ENCODE measurements at regions not wholly inside any gene's neighbourhood (a gene's known extent, or its start where the extent isn't known, plus 50 kb on each side); places are given as distances from the start of the nearest gene placed in this dataset.

GRCh38 chr6:9435281-9435680 lies 979.6 kb downstream of the TFAP2A start:
- Mint-ChIP-seq H3K36me3 (ENCODE audit: low read depth) (no peaks in the 10 kb centered on the region), H3K27ac (no peak overlapping the region), H3K9me3 (peaks cover 2% of the 10 kb centered on the region), H3K4me3 (no peak overlapping the region), H3K27me3 (no peaks in the 10 kb centered on the region), H3K4me1 (ENCODE audit: low read depth) (no peaks in the 10 kb centered on the region)
- no peak for DNase-seq

GRCh38 chr6:9431945-9432344 lies 982.9 kb downstream of the TFAP2A start:
- Mint-ChIP-seq H3K36me3 (ENCODE audit: low read depth) (no peaks in the 10 kb centered on the region), H3K27ac (no peak overlapping the region), H3K4me1 (ENCODE audit: low read depth) (no peaks in the 10 kb centered on the region), H3K9me3 (peaks cover 2% of the 10 kb centered on the region), H3K4me3 (no peak overlapping the region), H3K27me3 (no peaks in the 10 kb centered on the region)
- DNase-seq: no peak

- Mint-ChIP-seq H3K9me3 (peaks cover 3% of the 10 kb centered on the region), H3K36me3 (ENCODE audit: low read depth) (no peaks in the 10 kb centered on the region), H3K27ac (no peak overlapping the region), H3K27me3 (no peaks in the 10 kb centered on the region), H3K4me3 (no peak overlapping the region), H3K4me1 (ENCODE audit: low read depth) (no peaks in the 10 kb centered on the region)
- no peak for DNase-seq
Measured at GRCh38 chr6:9428421-9429172, 986.3 kb downstream of the TFAP2A start.

GRCh38 chr6:9422138-9422537 lies 986.8 kb upstream of the SLC35B3 start:
- H3K36me3 Mint-ChIP-seq (ENCODE audit: low read depth): no peaks in the 10 kb centered on the region
- DNase-seq: no peak
- H3K27me3 Mint-ChIP-seq: no peaks in the 10 kb centered on the region
- peaks cover 3% of the 10 kb centered on the region for H3K9me3 Mint-ChIP-seq
- no peaks in the 10 kb centered on the region for H3K4me1 Mint-ChIP-seq (ENCODE audit: low read depth)
- H3K27ac Mint-ChIP-seq: no peak overlapping the region
- H3K4me3 Mint-ChIP-seq: no peak overlapping the region

- no peaks in the 10 kb centered on the region for H3K9me3 Mint-ChIP-seq
- H3K27ac Mint-ChIP-seq: no peak overlapping the region
- DNase-seq: no peak
- no peaks in the 10 kb centered on the region for H3K4me1 Mint-ChIP-seq (ENCODE audit: low read depth)
- H3K36me3 Mint-ChIP-seq (ENCODE audit: low read depth): no peaks in the 10 kb centered on the region
- H3K4me3 Mint-ChIP-seq: no peak overlapping the region
- no peaks in the 10 kb centered on the region for H3K27me3 Mint-ChIP-seq
Measured at GRCh38 chr6:9420316-9421015, 985.1 kb upstream of the SLC35B3 start.

- Mint-ChIP-seq H3K27ac (no peak overlapping the region), H3K9me3 (no peaks in the 10 kb centered on the region), H3K4me3 (no peak overlapping the region), H3K4me1 (ENCODE audit: low read depth) (no peaks in the 10 kb centered on the region), H3K36me3 (ENCODE audit: low read depth) (no peaks in the 10 kb centered on the region), H3K27me3 (no peaks in the 10 kb centered on the region)
- DNase-seq: no peak
Measured at GRCh38 chr6:9417400-9417799, 982.1 kb upstream of the SLC35B3 start.

GRCh38 chr6:9412951-9413559 lies 977.7 kb upstream of the SLC35B3 start:
- no peaks in the 10 kb centered on the region for H3K27me3 Mint-ChIP-seq
- DNase-seq: no peak
- H3K4me3 Mint-ChIP-seq: no peak overlapping the region
- H3K4me1 Mint-ChIP-seq (ENCODE audit: low read depth): no peaks in the 10 kb centered on the region
- no peaks in the 10 kb centered on the region for H3K9me3 Mint-ChIP-seq
- no peaks in the 10 kb centered on the region for H3K36me3 Mint-ChIP-seq (ENCODE audit: low read depth)
- H3K27ac Mint-ChIP-seq: no peak overlapping the region

GRCh38 chr6:9409126-9409525 lies 973.8 kb upstream of the SLC35B3 start:
- Mint-ChIP-seq H3K4me1 (ENCODE audit: low read depth) (no peaks in the 10 kb centered on the region), H3K36me3 (ENCODE audit: low read depth) (no peaks in the 10 kb centered on the region), H3K27ac (no peak overlapping the region), H3K9me3 (no peaks in the 10 kb centered on the region), H3K27me3 (no peaks in the 10 kb centered on the region), H3K4me3 (no peak overlapping the region)
- no peak for DNase-seq

- Mint-ChIP-seq H3K36me3 (ENCODE audit: low read depth) (no peaks in the 10 kb centered on the region), H3K4me3 (no peak overlapping the region), H3K27me3 (no peaks in the 10 kb centered on the region), H3K4me1 (ENCODE audit: low read depth) (no peaks in the 10 kb centered on the region), H3K27ac (no peak overlapping the region), H3K9me3 (no peaks in the 10 kb centered on the region)
- DNase-seq: no peak
Measured at GRCh38 chr6:9408402-9409117, 973.2 kb upstream of the SLC35B3 start.

GRCh38 chr6:9405825-9406224 lies 970.5 kb upstream of the SLC35B3 start:
- DNase-seq: no peak
- H3K9me3 Mint-ChIP-seq: no peaks in the 10 kb centered on the region
- no peak overlapping the region for H3K27ac Mint-ChIP-seq
- H3K27me3 Mint-ChIP-seq: no peaks in the 10 kb centered on the region
- H3K36me3 Mint-ChIP-seq (ENCODE audit: low read depth): no peaks in the 10 kb centered on the region
- no peaks in the 10 kb centered on the region for H3K4me1 Mint-ChIP-seq (ENCODE audit: low read depth)
- H3K4me3 Mint-ChIP-seq: no peak overlapping the region

GRCh38 chr6:9405369-9405768 lies 970.0 kb upstream of the SLC35B3 start:
- no peaks in the 10 kb centered on the region for H3K27me3 Mint-ChIP-seq
- DNase-seq: no peak
- H3K27ac Mint-ChIP-seq: no peak overlapping the region
- no peaks in the 10 kb centered on the region for H3K36me3 Mint-ChIP-seq (ENCODE audit: low read depth)
- no peaks in the 10 kb centered on the region for H3K9me3 Mint-ChIP-seq
- no peaks in the 10 kb centered on the region for H3K4me1 Mint-ChIP-seq (ENCODE audit: low read depth)
- H3K4me3 Mint-ChIP-seq: no peak overlapping the region

- H3K9me3 Mint-ChIP-seq: no peaks in the 10 kb centered on the region
- H3K4me1 Mint-ChIP-seq (ENCODE audit: low read depth): no peaks in the 10 kb centered on the region
- no peaks in the 10 kb centered on the region for H3K36me3 Mint-ChIP-seq (ENCODE audit: low read depth)
- DNase-seq: no peak
- H3K27me3 Mint-ChIP-seq: no peaks in the 10 kb centered on the region
- H3K27ac Mint-ChIP-seq: no peak overlapping the region
- H3K4me3 Mint-ChIP-seq: no peak overlapping the region
Measured at GRCh38 chr6:9404351-9405146, 969.2 kb upstream of the SLC35B3 start.

- Mint-ChIP-seq H3K9me3 (no peaks in the 10 kb centered on the region), H3K27me3 (no peaks in the 10 kb centered on the region), H3K4me3 (no peak overlapping the region), H3K36me3 (ENCODE audit: low read depth) (no peaks in the 10 kb centered on the region), H3K4me1 (ENCODE audit: low read depth) (no peaks in the 10 kb centered on the region), H3K27ac (no peak overlapping the region)
- DNase-seq: no peak
Measured at GRCh38 chr6:9403736-9404135, 968.4 kb upstream of the SLC35B3 start.

GRCh38 chr6:9401960-9402359 lies 966.6 kb upstream of the SLC35B3 start:
- Mint-ChIP-seq H3K4me1 (ENCODE audit: low read depth) (no peaks in the 10 kb centered on the region), H3K9me3 (no peaks in the 10 kb centered on the region), H3K36me3 (ENCODE audit: low read depth) (no peaks in the 10 kb centered on the region), H3K27ac (no peak overlapping the region), H3K4me3 (no peak overlapping the region), H3K27me3 (no peaks in the 10 kb centered on the region)
- DNase-seq: no peak

Data from activated T-cell treated with anti-CD3 and anti-CD28 coated beads, Interleukin-2, amount 50 U/mL, for 24 hours (primary cell).